Activated naive CD8-positive, alpha-beta T cell treated with anti-CD3 and anti-CD28 coated beads for 36 hours (primary cell): ENCODE measurements at regions not wholly inside any gene's neighbourhood (a gene's known extent, or its start where the extent isn't known, plus 50 kb on each side); places are given as distances from the start of the nearest gene placed in this dataset.

Experiments
- DNase-seq: peaks from one replicate; pipeline ENCODE4 v3.0.0; 2021
- H3K27ac Mint-ChIP-seq: one replicate; pipeline ENCODE4 v1.8.0; 2022; ENCODE audit warnings: mild to moderate bottlenecking, moderate library complexity, mixed read lengths
- H3K27me3 Mint-ChIP-seq: one replicate; pipeline ENCODE4 v1.8.0; 2022; ENCODE audit warnings: mild to moderate bottlenecking, mixed read lengths
- H3K36me3 Mint-ChIP-seq: one replicate; pipeline ENCODE4 v1.8.0; 2021; ENCODE audit warnings: mild to moderate bottlenecking, mixed read lengths
- H3K4me1 Mint-ChIP-seq: one replicate; pipeline ENCODE4 v1.8.0; 2021; ENCODE audit warnings: mixed read lengths
- H3K4me3 Mint-ChIP-seq: one replicate; pipeline ENCODE4 v1.8.0; 2022; ENCODE audit warnings: mild to moderate bottlenecking, moderate library complexity, mixed read lengths
- H3K9me3 Mint-ChIP-seq: one replicate; pipeline ENCODE4 v1.8.0; 2022; ENCODE audit warnings: mixed read lengths

- Mint-ChIP-seq H3K36me3 (no peaks in the 10 kb centered on the region), H3K27ac (no peak overlapping the region), H3K4me1 (no peaks in the 10 kb centered on the region), H3K27me3 (no peaks in the 10 kb centered on the region), H3K9me3 (peaks cover 4% of the 10 kb centered on the region), H3K4me3 (no peak overlapping the region)
- DNase-seq, result no peak
Measured at GRCh38 chr6:67265996-67266921, 1368.8 kb upstream of the ADGRB3 start.

- no peak overlapping the region for H3K27ac Mint-ChIP-seq
- no peak for DNase-seq
- no peaks in the 10 kb centered on the region for H3K27me3 Mint-ChIP-seq
- H3K4me1 Mint-ChIP-seq, result no peaks in the 10 kb centered on the region
- no peaks in the 10 kb centered on the region for H3K36me3 Mint-ChIP-seq
- H3K4me3 Mint-ChIP-seq, result no peak overlapping the region
- peaks cover 5% of the 10 kb centered on the region for H3K9me3 Mint-ChIP-seq
Measured at GRCh38 chr6:67252663-67253062, 1382.4 kb upstream of the ADGRB3 start.

- peaks cover 1% of the 10 kb centered on the region for H3K9me3 Mint-ChIP-seq
- no peak overlapping the region for H3K27ac Mint-ChIP-seq
- H3K4me1 Mint-ChIP-seq, result no peaks in the 10 kb centered on the region
- no peak for DNase-seq
- no peaks in the 10 kb centered on the region for H3K36me3 Mint-ChIP-seq
- no peak overlapping the region for H3K4me3 Mint-ChIP-seq
- no peaks in the 10 kb centered on the region for H3K27me3 Mint-ChIP-seq
Measured at GRCh38 chr6:67248077-67248476, 1387.0 kb upstream of the ADGRB3 start.

- H3K9me3 Mint-ChIP-seq, result peaks cover 1% of the 10 kb centered on the region
Measured at GRCh38 chr6:67244037-67244436, 1391.0 kb upstream of the ADGRB3 start.

DNA sequence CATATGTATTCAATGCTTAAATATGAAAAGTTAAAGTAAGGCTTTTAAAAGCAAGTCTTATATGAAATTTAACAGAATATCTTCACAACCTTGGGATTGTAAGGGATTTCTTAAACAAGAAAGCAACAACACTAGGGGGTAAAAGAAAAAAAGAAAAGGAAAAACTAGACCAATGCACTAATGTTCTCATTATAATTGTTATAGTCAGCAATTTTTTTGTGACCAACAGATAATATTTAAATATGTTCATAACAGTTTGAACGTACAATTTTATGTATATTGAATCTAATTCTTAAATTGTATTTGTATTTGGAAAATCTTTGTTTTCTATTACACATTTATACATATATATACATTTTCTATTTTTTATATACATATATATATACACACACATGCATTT lies 1397.8 kb upstream of the ADGRB3 start:
- Mint-ChIP-seq H3K36me3 (no peaks in the 10 kb centered on the region), H3K4me3 (no peak overlapping the region), H3K9me3 (peaks cover 2% of the 10 kb centered on the region), H3K27me3 (no peaks in the 10 kb centered on the region), H3K27ac (no peak overlapping the region), H3K4me1 (no peaks in the 10 kb centered on the region)
- DNase-seq, result no peak

More at GRCh38 chr6:67244037-67244436, 1391.0 kb upstream of the ADGRB3 start:
- no peak overlapping the region for H3K4me3 Mint-ChIP-seq
- H3K27ac Mint-ChIP-seq, result no peak overlapping the region
- no peaks in the 10 kb centered on the region for H3K27me3 Mint-ChIP-seq
- H3K36me3 Mint-ChIP-seq, result no peaks in the 10 kb centered on the region
- DNase-seq, result no peak
- H3K4me1 Mint-ChIP-seq, result no peaks in the 10 kb centered on the region

DNA sequence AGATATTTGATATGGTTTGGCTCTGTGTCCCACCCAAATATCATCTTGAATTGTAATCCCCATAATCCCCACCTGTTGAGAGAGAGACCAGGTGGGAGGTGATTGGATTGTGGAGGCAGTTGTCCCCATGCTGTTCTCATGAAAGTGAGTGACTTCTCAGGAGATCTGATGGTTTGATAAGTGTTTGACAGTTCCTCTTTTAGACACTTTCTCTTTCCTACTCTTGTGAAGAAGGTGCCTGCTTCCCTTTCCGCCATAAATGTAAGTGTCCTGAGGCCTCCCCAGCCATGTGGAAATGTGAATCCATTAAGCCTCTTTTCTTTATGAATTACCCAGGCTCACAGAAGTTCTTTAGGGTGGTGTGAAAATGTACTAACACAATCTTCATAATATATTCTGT lies 1404.0 kb upstream of the ADGRB3 start:
- Mint-ChIP-seq H3K36me3 (no peaks in the 10 kb centered on the region), H3K4me3 (no peak overlapping the region), H3K4me1 (no peaks in the 10 kb centered on the region), H3K9me3 (peaks cover 4% of the 10 kb centered on the region), H3K27ac (no peak overlapping the region), H3K27me3 (no peaks in the 10 kb centered on the region)
- no peak for DNase-seq

DNA sequence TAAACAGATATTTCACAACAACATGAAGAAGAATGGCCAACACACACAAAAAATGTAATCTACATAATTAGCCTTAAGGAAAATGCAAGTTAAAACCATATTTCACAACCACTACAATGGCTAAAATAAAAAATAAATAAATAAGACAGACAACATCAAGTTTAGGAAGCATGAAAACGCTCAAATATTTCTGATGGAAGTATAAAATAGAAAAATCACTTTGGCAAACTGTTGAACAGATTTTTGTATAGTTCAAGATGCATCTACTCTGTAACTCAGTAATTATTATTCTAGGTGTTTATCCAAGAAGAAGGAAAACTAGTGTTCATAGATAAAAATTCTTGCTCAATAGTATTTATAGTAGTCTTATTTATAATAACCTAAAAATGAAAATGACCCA lies 1410.1 kb upstream of the ADGRB3 start:
- Mint-ChIP-seq H3K9me3 (peaks cover 17% of the 10 kb centered on the region), H3K36me3 (no peaks in the 10 kb centered on the region), H3K4me3 (no peak overlapping the region), H3K27ac (no peak overlapping the region), H3K27me3 (no peaks in the 10 kb centered on the region), H3K4me1 (no peaks in the 10 kb centered on the region)
- no peak for DNase-seq

- Mint-ChIP-seq H3K9me3 (peaks cover 13% of the 10 kb centered on the region), H3K4me3 (no peak overlapping the region), H3K27me3 (no peaks in the 10 kb centered on the region)
Measured at GRCh38 chr6:67221226-67221625, 1413.9 kb upstream of the ADGRB3 start.

DNA sequence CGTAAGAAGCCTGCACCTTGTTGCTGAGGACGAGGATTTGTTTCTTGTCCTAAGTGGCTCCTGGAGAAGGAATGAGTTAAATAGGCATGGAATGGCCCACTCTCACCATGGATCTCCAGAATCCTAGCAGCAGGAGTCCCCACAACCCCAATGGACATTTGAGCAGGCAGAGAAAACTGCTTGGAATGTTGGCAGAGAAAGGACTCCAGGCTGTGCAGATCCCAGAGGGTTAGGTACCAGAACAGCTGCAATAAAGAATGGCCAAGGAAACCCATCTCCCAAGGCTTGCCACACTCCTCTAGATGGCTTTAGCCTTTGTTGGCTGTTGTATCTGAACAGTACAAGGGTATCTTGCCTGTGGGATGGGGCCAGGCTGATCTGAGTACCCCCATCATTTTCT lies 1415.7 kb upstream of the ADGRB3 start:
- no peak overlapping the region for H3K4me3 Mint-ChIP-seq

More at GRCh38 chr6:67221226-67221625, 1413.9 kb upstream of the ADGRB3 start:
- Mint-ChIP-seq H3K4me1 (no peaks in the 10 kb centered on the region), H3K36me3 (no peaks in the 10 kb centered on the region), H3K27ac (no peak overlapping the region)
- DNase-seq, result no peak

GRCh38 chr6:67212584-67212983 lies 1422.5 kb upstream of the ADGRB3 start:
- no peak for DNase-seq
- Mint-ChIP-seq H3K27ac (no peak overlapping the region), H3K9me3 (no peaks in the 10 kb centered on the region), H3K36me3 (no peaks in the 10 kb centered on the region), H3K27me3 (no peaks in the 10 kb centered on the region), H3K4me3 (no peak overlapping the region), H3K4me1 (no peaks in the 10 kb centered on the region)

More for the DNA sequence above, 1415.7 kb upstream of the ADGRB3 start:
- peaks cover 13% of the 10 kb centered on the region for H3K9me3 Mint-ChIP-seq
- no peak overlapping the region for H3K27ac Mint-ChIP-seq
- no peaks in the 10 kb centered on the region for H3K36me3 Mint-ChIP-seq
- H3K4me1 Mint-ChIP-seq, result no peaks in the 10 kb centered on the region
- H3K27me3 Mint-ChIP-seq, result no peaks in the 10 kb centered on the region
- DNase-seq, result no peak

DNA sequence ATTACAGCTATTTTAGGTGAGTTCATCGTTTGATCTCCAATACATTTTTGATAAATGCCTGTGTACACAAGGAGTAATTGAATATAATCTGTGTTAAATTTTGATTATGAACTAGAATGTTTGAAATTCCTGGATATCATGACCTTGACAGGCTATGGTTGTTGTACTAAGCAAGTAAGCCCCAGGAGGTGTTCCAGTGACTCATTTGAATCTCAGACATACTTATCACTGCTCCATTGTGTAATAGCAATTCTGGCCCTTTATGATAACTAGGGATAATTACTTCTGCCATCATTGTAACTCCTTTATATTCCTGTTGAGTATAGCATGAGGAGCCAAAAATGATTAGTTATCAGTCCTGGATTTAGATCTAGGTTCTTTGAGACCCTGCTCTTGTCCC lies 1424.6 kb upstream of the ADGRB3 start:
- no peaks in the 10 kb centered on the region for H3K36me3 Mint-ChIP-seq
- peaks cover 2% of the 10 kb centered on the region for H3K9me3 Mint-ChIP-seq

GRCh38 chr6:67201563-67201962 lies 1433.5 kb upstream of the ADGRB3 start:
- no peaks in the 10 kb centered on the region for H3K36me3 Mint-ChIP-seq
- no peaks in the 10 kb centered on the region for H3K27me3 Mint-ChIP-seq
- no peaks in the 10 kb centered on the region for H3K4me1 Mint-ChIP-seq
- H3K9me3 Mint-ChIP-seq, result peaks cover 7% of the 10 kb centered on the region
- no peak overlapping the region for H3K27ac Mint-ChIP-seq
- H3K4me3 Mint-ChIP-seq, result no peak overlapping the region
- DNase-seq, result no peak

More for the DNA sequence above, 1424.6 kb upstream of the ADGRB3 start:
- H3K27me3 Mint-ChIP-seq, result no peaks in the 10 kb centered on the region
- H3K27ac Mint-ChIP-seq, result no peak overlapping the region
- H3K4me3 Mint-ChIP-seq, result no peak overlapping the region
- no peak for DNase-seq
- H3K4me1 Mint-ChIP-seq, result no peaks in the 10 kb centered on the region

DNA sequence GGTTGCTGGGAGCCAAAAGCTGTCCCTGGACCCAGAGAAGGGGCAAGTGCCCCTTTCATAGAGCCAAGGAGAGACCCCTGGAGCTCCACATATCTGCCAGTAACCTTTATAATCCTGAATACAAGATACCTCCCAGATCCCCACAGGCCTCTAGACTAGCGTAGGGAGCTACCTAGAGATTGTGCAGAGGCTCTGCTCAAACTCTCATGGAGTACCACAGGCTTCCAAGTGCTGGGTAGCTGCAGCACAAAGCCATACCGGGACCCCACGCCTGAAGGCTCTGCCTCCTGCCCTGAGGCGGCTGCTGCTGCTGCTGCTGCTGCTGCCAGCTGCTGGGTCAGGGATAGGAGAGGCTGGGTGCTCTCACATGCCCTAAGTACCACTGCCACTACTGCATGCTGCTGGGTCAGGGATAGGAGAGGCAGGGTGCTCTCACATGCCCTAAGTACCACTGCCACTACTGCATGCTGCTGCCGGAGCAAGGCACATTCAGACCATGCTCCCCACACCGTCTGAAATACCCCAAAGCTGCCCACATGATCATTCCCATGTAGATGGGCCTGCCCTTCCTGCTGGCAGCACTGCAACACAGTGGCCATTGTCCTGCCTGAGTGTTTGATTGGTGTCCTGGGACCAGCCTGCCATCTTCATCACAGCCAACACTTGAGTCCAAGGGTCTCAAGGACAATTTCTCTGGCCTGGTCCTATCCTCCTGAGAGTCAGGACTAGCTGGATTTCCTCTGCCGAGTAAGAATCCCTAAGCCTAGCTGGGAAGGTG lies 1434.3 kb upstream of the ADGRB3 start:
- DNase-seq, result no peak
- H3K9me3 Mint-ChIP-seq, result peaks cover 5% of the 10 kb centered on the region
- H3K4me3 Mint-ChIP-seq, result no peak overlapping the region
- no peak overlapping the region for H3K27ac Mint-ChIP-seq
- no peaks in the 10 kb centered on the region for H3K4me1 Mint-ChIP-seq
- no peaks in the 10 kb centered on the region for H3K36me3 Mint-ChIP-seq
- H3K27me3 Mint-ChIP-seq, result no peaks in the 10 kb centered on the region

DNA sequence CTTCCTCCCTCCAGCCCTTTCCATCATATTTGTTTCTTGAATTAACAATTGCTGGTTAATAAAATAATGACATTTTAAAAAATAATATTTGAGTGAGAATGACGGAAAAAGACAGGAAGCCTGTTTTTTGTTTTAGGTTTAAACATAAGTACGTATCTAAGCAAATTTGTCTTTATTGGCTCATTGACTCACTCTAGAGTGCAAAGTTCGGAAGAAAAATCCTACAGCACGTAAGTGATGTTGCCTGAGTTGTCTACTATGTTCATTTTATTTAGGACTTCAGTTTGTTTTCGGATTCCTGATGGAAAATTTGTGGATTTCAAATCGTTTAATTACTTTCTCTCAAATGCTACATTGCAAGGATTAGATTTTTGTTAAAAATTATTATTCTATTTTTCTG lies 1435.7 kb upstream of the ADGRB3 start:
- Mint-ChIP-seq H3K36me3 (no peaks in the 10 kb centered on the region), H3K9me3 (peaks cover 5% of the 10 kb centered on the region), H3K4me3 (no peak overlapping the region), H3K27ac (no peak overlapping the region), H3K4me1 (no peaks in the 10 kb centered on the region), H3K27me3 (no peaks in the 10 kb centered on the region)
- no peak for DNase-seq

GRCh38 chr6:67190733-67191132 lies 1444.3 kb upstream of the ADGRB3 start:
- no peak overlapping the region for H3K27ac Mint-ChIP-seq
- H3K36me3 Mint-ChIP-seq, result no peaks in the 10 kb centered on the region
- H3K4me1 Mint-ChIP-seq, result no peaks in the 10 kb centered on the region
- H3K4me3 Mint-ChIP-seq, result no peak overlapping the region
- no peak for DNase-seq
- peaks cover 6% of the 10 kb centered on the region for H3K9me3 Mint-ChIP-seq
- no peaks in the 10 kb centered on the region for H3K27me3 Mint-ChIP-seq
